ENCODE measurements at regions not wholly inside any gene's neighbourhood (a gene's known extent, or its start where the extent isn't known, plus 50 kb on each side); places are given as distances from the start of the nearest gene placed in this dataset.

GRCh38 chr14:53567236-53567780 is 389.3 kb downstream of the BMP4 start:
- ChIA-PET CTCF (interaction anchor here (1.0 kb wide), 1 partner anchor 608 kb away, joined by 3 read pairs; no protein-coding TSS in a partner anchor), POLR2A (interaction anchor here (0.5 kb wide), 1 partner anchor 387 kb away, joined by 3 read pairs; no protein-coding TSS in a partner anchor)
- ATAC-seq: no peak
- no peak for TF ChIP-seq MAZ (IDR thresholded peaks at IDR 0.05; ENCODE audit: borderline replicate concordance, low read depth, low read length)
- no peak for TF ChIP-seq BCL3 (IDR thresholded peaks at IDR 0.05)
- TF ChIP-seq SMC3 (IDR thresholded peaks at IDR 0.05): no peak
- no peak for TF ChIP-seq FOSB (CRISPR knock-in tag; IDR thresholded peaks at IDR 0.05)
- TF ChIP-seq FOXS1 (CRISPR knock-in tag; IDR thresholded peaks at IDR 0.05): no peak
- no peak for TF ChIP-seq TP53 (CRISPR knock-in tag; IDR thresholded peaks at IDR 0.05)
- no peak for TF ChIP-seq NPAS2 (CRISPR knock-in tag; IDR thresholded peaks at IDR 0.05; ENCODE audit: borderline replicate concordance)
- TF ChIP-seq POLR2A (IDR thresholded peaks at IDR 0.05; ENCODE audit: low read length): no peak
- TF ChIP-seq RAD21 (conservative IDR thresholded peaks at IDR 0.05 in 1 of 2, IDR thresholded peaks at IDR 0.05 in 1 of 2): no peak
- Histone ChIP-seq H3K4me3 (no peak overlapping the region), H3K27ac (no peak overlapping the region), H3K9me3 (peaks cover 3% of the 10 kb centered on the region; the same call in 1 of the 3 replicates), H3K4me1 (no peaks in the 10 kb centered on the region), H3K4me2 (no peak overlapping the region)
- no peak for FAIRE-seq
- DNase-seq (ENCODE audit: low read depth in 1 of 2, low spot score in 1 of 2): no peak
- 85% methylated on average over 3 of the region's 3 CpGs for WGBS (ENCODE audit: missing lambda C conversion rate)

GRCh38 chr14:53564870-53565269 is 391.8 kb downstream of the BMP4 start:
- DNase-seq (ENCODE audit: low read depth in 1 of 2, low spot score in 1 of 2): no peak
- TF ChIP-seq MAZ (IDR thresholded peaks at IDR 0.05; ENCODE audit: borderline replicate concordance, low read depth, low read length) (no peak), FOXS1 (CRISPR knock-in tag; IDR thresholded peaks at IDR 0.05) (no peak), RCOR1 (IDR thresholded peaks at IDR 0.05; ENCODE audit: low read depth, low read length) (no peak), PHF8 (IDR thresholded peaks at IDR 0.05; ENCODE audit: borderline replicate concordance, low read depth) (no peak), PBX3 (IDR thresholded peaks at IDR 0.05) (no peak), KDM1A (IDR thresholded peaks at IDR 0.05; ENCODE audit: low read depth) (no peak), KDM5A (IDR thresholded peaks at IDR 0.05) (no peak), NFE2L2 (conservative IDR thresholded peaks at IDR 0.05; ENCODE audit: low read length) (no peak), E2F6 (IDR thresholded peaks at IDR 0.05; ENCODE audit: borderline replicate concordance, low read depth) (no peak), BHLHE40 (IDR thresholded peaks at IDR 0.05; ENCODE audit: low read depth, low read length) (no peak), JUN (IDR thresholded peaks at IDR 0.05) (no peak), CHD4 (IDR thresholded peaks at IDR 0.05; ENCODE audit: borderline replicate concordance) (no peak), RAD21 (conservative IDR thresholded peaks at IDR 0.05 in 1 of 2, IDR thresholded peaks at IDR 0.05 in 1 of 2) (no peak), FOSB (CRISPR knock-in tag; IDR thresholded peaks at IDR 0.05) (no peak), RNF2 (IDR thresholded peaks at IDR 0.05; ENCODE audit: borderline replicate concordance, low read depth) (no peak), USF2 (IDR thresholded peaks at IDR 0.05) (no peak), NPAS2 (CRISPR knock-in tag; IDR thresholded peaks at IDR 0.05; ENCODE audit: borderline replicate concordance) (no peak), ZNF302 (CRISPR knock-in tag; IDR thresholded peaks at IDR 0.05) (no peak), CBX2 (IDR thresholded peaks at IDR 0.05; ENCODE audit: borderline replicate concordance, low read depth) (no peak)
- POLR2A ChIA-PET: no interaction called here
- CTCF ChIA-PET: no interaction called here
- ATAC-seq: no peak
- Histone ChIP-seq H3K4me3 (no peak overlapping the region), H3K27ac (no peak overlapping the region), H3K4me2 (no peak overlapping the region), H3K9me3 (peaks cover 3% of the 10 kb centered on the region; the same call in 1 of the 3 replicates), H3K4me1 (no peaks in the 10 kb centered on the region)
- WGBS (ENCODE audit: missing lambda C conversion rate): 47% methylated on average over 1 of the region's 1 CpG
- no peak for FAIRE-seq

Data from A549 (cell line).